Nephron (organoid): ENCODE measurements at regions not wholly inside any gene's neighbourhood (a gene's known extent, or its start where the extent isn't known, plus 50 kb on each side); places are given as distances from the start of the nearest gene placed in this dataset.

ENCODE experiments used
- H3K27ac Mint-ChIP-seq, 3 experiments: 2 replicates each; pipeline ENCODE4 v1.8.0; 2020; ENCODE audit warnings: mixed read lengths in 3 of 3, mild to moderate bottlenecking in 2 of 3, moderate library complexity in 1 of 3
- H3K27me3 Mint-ChIP-seq: 2 replicates; pipeline ENCODE4 v1.8.0; 2021; ENCODE audit warnings: low read depth, mild to moderate bottlenecking, moderate library complexity, mixed read lengths
- H3K36me3 Mint-ChIP-seq: 2 replicates; pipeline ENCODE4 v1.8.0; 2020; ENCODE audit warnings: low read depth, mixed read lengths
- H3K4me1 Mint-ChIP-seq: 2 replicates; pipeline ENCODE4 v1.8.0; 2020; ENCODE audit warnings: mixed read lengths
- H3K4me3 Mint-ChIP-seq, 3 experiments: 2 replicates each; pipeline ENCODE4 v1.8.0; 2020; ENCODE audit warnings: mild to moderate bottlenecking in 3 of 3, mixed read lengths in 3 of 3, moderate library complexity in 2 of 3
- H3K9me3 Mint-ChIP-seq: 2 replicates; pipeline ENCODE4 v1.8.0; 2020; ENCODE audit warnings: mixed read lengths
- CTCF ChIP-seq, 3 experiments: fragments of 200-600 bp; sonication (generic); IDR thresholded peaks; one replicate each; pipeline ENCODE4 v1.5.0; 2021; ENCODE audit warnings: antibody characterized with exemption in 3 of 3; ENCODE audit not compliant: unreplicated experiment in 3 of 3

GRCh38 chr9:118177241-118177640, 473.0 kb downstream of the TLR4 start:
- no peak overlapping the region for H3K27ac Mint-ChIP-seq
- no peaks in the 10 kb centered on the region for H3K36me3 Mint-ChIP-seq
- H3K4me1 Mint-ChIP-seq: no peaks in the 10 kb centered on the region
- H3K4me3 Mint-ChIP-seq: no peak overlapping the region
- no peaks in the 10 kb centered on the region for H3K27me3 Mint-ChIP-seq
- H3K9me3 Mint-ChIP-seq: no peaks in the 10 kb centered on the region
- no peak for TF ChIP-seq CTCF (IDR thresholded peaks at IDR 0.05; ENCODE audit: unreplicated experiment in 3 of 3)

DNA sequence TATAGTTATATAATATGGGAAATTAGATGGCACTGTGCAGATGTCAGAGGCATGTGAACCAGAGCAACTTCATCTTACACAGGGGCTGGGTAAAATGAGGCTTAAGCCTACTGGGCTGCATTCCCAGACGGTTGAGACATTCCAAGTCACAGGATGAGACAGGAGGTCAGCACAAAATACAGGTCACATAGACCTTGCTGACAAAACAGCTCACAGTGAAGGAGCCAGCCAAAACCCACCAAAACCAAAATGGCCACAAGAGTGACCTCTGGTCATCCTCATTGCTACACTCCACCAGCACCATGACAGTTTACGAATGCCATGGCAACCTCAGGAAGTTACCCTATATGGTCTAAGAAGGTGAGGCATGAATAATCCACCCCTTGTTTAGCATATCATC, 479.4 kb downstream of the TLR4 start:
- Mint-ChIP-seq H3K4me1 (no peaks in the 10 kb centered on the region), H3K27ac (no peak overlapping the region), H3K4me3 (no peak overlapping the region), H3K9me3 (no peaks in the 10 kb centered on the region), H3K36me3 (no peaks in the 10 kb centered on the region), H3K27me3 (no peaks in the 10 kb centered on the region)
- TF ChIP-seq CTCF (IDR thresholded peaks at IDR 0.05; ENCODE audit: unreplicated experiment in 3 of 3): no peak

DNA sequence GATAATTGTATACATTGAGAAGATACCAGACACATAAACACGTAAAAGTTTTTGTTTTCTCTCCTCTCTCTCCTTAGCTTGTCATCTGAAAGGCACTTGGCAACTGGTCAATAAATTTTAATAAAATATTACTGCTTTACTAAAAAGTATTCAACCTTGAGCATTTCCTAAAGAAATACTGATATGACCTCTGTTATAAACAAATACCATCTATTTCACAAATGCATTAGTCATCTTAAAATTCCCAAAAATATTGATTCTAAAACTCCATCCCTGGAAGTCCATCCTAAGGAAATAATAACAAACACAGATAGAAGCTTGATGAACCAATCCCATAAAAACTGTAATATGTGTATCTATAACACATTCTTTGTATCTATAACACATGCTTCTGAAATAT, 483.2 kb downstream of the TLR4 start:
- H3K27ac Mint-ChIP-seq: no peak overlapping the region
- no peak overlapping the region for H3K4me3 Mint-ChIP-seq
- no peaks in the 10 kb centered on the region for H3K4me1 Mint-ChIP-seq
- no peaks in the 10 kb centered on the region for H3K27me3 Mint-ChIP-seq
- peaks cover 4% of the 10 kb centered on the region for H3K9me3 Mint-ChIP-seq
- TF ChIP-seq CTCF (IDR thresholded peaks at IDR 0.05; ENCODE audit: unreplicated experiment in 3 of 3): no peak
- H3K36me3 Mint-ChIP-seq: no peaks in the 10 kb centered on the region

DNA sequence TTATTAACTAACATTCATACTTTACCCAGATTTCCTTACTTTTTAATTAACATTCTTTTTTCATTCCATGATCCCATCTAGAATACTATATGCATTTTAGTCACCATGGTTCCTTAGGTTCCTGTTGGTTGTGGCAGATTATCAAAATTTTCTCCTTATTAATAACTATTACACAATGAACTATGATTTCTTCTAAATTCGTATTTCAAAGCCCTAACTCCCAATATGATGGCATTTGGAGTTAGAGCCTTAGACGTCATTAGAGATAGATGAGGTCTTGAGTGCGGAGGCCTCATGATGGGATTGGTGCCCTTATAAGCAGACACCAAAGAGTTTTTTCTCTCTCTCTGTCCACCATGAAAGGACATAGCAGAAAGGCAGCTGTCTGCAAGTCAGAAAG, 485.4 kb downstream of the TLR4 start:
- no peaks in the 10 kb centered on the region for H3K4me1 Mint-ChIP-seq
- no peak overlapping the region for H3K27ac Mint-ChIP-seq
- no peaks in the 10 kb centered on the region for H3K36me3 Mint-ChIP-seq
- TF ChIP-seq CTCF (IDR thresholded peaks at IDR 0.05; ENCODE audit: unreplicated experiment in 3 of 3): no peak
- H3K4me3 Mint-ChIP-seq: no peak overlapping the region
- H3K27me3 Mint-ChIP-seq: no peaks in the 10 kb centered on the region
- peaks cover 4% of the 10 kb centered on the region for H3K9me3 Mint-ChIP-seq

- Mint-ChIP-seq H3K4me1 (no peaks in the 10 kb centered on the region), H3K27me3 (no peaks in the 10 kb centered on the region), H3K9me3 (peaks cover 4% of the 10 kb centered on the region), H3K4me3 (no peak overlapping the region), H3K36me3 (no peaks in the 10 kb centered on the region), H3K27ac (no peak overlapping the region)
- no peak for TF ChIP-seq CTCF (IDR thresholded peaks at IDR 0.05; ENCODE audit: unreplicated experiment in 3 of 3)
Observed at GRCh38 chr9:118192807-118193206, 488.6 kb downstream of the TLR4 start.

- TF ChIP-seq CTCF (IDR thresholded peaks at IDR 0.05; ENCODE audit: unreplicated experiment in 3 of 3): no peak
- no peak overlapping the region for H3K27ac Mint-ChIP-seq
- no peak overlapping the region for H3K4me3 Mint-ChIP-seq
- H3K27me3 Mint-ChIP-seq: no peaks in the 10 kb centered on the region
- H3K4me1 Mint-ChIP-seq: no peaks in the 10 kb centered on the region
- no peaks in the 10 kb centered on the region for H3K36me3 Mint-ChIP-seq
- no peaks in the 10 kb centered on the region for H3K9me3 Mint-ChIP-seq
Observed at GRCh38 chr9:118209343-118209742, 505.1 kb downstream of the TLR4 start.
